ENCODE measurements at regions not wholly inside any gene's neighbourhood (a gene's known extent, or its start where the extent isn't known, plus 50 kb on each side); places are given as distances from the start of the nearest gene placed in this dataset.
A peak's percentile ranks its signal among the peaks of the same experiment; 100 is the strongest.
"Not testable (repeated sequence)": the region's sequence is repeated elsewhere in the genome, so short reads cannot be mapped to it uniquely, and the experiment has no call there.

DNA sequence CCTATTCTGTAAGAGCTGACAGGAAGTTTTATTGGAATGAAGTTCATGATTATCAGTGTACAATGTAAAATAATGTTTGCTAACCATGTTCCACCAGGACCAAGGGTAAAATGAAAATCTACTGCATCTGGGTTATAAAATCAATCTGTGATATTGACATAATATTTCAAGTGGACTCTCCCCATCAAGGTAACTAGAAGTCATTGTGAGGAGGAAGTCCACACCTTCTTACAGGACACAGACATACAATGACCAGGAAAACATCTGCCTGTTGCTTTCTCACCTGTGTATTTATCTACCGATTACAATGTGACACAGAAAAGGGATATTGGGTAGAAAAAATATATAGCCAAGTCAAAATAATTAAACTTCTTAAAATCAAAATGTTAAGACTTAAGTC lies 140.7 kb upstream of the RFC3 start:
- TF ChIP-seq CTCF (IDR thresholded peaks at IDR 0.05; ENCODE audit: low read depth, low read length) = no peak
- no peak for DNase-seq (ENCODE audit: extremely low read depth, low read depth)

DNA sequence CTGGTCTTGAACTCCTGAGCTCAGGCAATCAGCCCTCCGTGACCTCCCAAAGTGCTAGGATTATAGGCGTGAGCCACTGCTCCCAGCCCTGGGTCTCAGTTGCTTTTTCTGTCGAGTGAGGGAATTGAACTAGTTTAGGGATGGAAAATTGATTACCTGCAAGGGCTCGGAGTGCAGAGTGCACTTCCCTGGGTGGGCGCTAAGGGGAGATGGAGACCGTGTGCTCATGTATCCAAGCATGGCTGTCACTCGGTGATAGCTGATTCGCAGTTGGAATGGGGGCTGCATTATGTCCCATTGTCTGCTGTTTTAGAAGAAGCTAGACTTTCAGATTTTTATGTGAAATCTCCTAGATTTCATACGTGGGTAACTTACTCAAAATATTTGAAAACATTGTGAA lies 139.9 kb upstream of the RFC3 start:
- no peak for DNase-seq (ENCODE audit: extremely low read depth, low read depth)
- TF ChIP-seq CTCF (IDR thresholded peaks at IDR 0.05; ENCODE audit: low read depth, low read length) = no peak

GRCh38 chr13:33678906-33679657 lies 138.9 kb upstream of the RFC3 start:
- no peak for TF ChIP-seq CTCF (IDR thresholded peaks at IDR 0.05; ENCODE audit: low read depth, low read length)

GRCh38 chr13:33679658-33680012 lies 138.3 kb upstream of the RFC3 start:
- TF ChIP-seq CTCF (IDR thresholded peaks at IDR 0.05; ENCODE audit: low read depth, low read length) = no peak
- DNase-seq (ENCODE audit: extremely low read depth, low read depth) = no peak

More at GRCh38 chr13:33678906-33679657, 138.9 kb upstream of the RFC3 start:
- DNase-seq (ENCODE audit: extremely low read depth, low read depth) = peak; percentile 80

DNA sequence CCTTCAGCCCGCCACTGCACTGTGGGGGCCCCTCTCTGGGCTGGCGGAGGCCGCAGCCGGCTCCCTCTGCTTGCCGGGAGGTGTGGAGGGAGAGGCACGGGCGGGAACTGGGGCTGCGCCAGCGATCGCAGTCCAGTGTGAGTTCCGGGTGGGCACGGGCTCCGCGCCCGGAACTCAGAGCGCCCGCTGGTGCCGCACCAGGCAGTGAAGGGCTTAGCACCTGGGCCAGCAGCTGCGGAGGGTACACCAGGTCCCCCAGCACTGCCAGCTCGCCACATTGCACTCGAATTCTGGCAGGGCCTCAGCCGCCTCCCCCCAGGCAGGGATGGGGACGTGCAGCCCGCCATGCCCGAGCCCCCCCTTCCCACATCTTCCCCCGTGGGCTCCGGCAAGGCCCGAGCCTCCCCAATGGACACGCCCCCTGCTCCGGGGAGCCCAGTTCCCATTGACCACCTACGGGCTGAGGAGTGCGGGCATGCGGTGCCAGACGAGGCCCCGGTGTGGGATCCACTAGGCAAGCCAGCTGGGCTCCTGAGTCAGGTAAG lies 135.9 kb upstream of the RFC3 start:
- no peak for TF ChIP-seq CTCF (IDR thresholded peaks at IDR 0.05; ENCODE audit: low read depth, low read length)
- no peak for DNase-seq (ENCODE audit: extremely low read depth, low read depth)

GRCh38 chr13:33682646-33683045 lies 135.3 kb upstream of the RFC3 start:
- DNase-seq (ENCODE audit: extremely low read depth, low read depth) = not testable (repeated sequence)

DNA sequence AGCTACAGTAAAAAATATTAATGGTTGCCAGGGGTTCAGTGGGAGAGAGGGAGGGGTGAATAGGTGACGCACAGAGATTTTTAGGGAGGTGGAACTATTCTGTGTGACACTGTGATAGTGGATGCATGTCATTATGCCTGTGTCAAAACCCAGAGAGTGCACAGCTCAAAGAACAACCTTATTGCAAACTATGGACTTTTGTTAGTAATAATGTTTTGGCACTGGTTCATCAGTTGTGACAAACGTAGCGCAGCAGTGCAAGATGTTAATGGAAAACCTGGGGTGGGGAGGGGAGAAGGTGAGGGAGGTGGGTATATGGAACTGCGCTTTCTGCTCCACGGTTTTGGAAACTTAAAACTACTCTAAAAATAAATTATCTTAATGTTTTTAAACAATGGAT lies 134.6 kb upstream of the RFC3 start:
- no peak for TF ChIP-seq CTCF (IDR thresholded peaks at IDR 0.05; ENCODE audit: low read depth, low read length)
- DNase-seq (ENCODE audit: extremely low read depth, low read depth) = no peak

DNA sequence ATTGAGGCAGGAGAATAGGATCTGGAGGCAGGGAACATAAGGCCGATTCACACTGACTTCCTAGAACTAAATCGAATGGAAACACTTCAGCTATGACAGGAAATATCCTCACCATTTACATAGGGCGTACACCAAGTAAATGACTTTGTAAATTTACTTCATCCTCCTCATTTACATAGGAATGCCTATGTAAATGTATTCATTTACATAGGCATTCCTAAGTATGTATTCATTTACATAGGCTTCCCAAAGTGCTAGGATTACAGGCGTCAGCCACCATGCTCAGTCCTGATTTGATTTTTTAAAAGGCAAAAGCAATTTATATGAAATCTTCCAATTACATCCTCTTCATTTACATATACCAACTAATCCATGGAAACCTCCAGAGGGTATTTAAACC lies 133.1 kb upstream of the RFC3 start:
- TF ChIP-seq CTCF (IDR thresholded peaks at IDR 0.05; ENCODE audit: low read depth, low read length) = no peak
- DNase-seq (ENCODE audit: extremely low read depth, low read depth) = no peak
